HG03571 (cell line): ENCODE measurements at regions not wholly inside any gene's neighbourhood (a gene's known extent, or its start where the extent isn't known, plus 50 kb on each side); places are given as distances from the start of the nearest gene placed in this dataset.
"Not testable (repeated sequence)": the region's sequence is repeated elsewhere in the genome, so short reads cannot be mapped to it uniquely, and the experiment has no call there.

Experiments
- ATAC-seq: cut with Tn5 transposase; IDR thresholded peaks from one replicate; pipeline ENCODE4 v1.9.1; 2021; ENCODE audit not compliant: unreplicated experiment

DNA sequence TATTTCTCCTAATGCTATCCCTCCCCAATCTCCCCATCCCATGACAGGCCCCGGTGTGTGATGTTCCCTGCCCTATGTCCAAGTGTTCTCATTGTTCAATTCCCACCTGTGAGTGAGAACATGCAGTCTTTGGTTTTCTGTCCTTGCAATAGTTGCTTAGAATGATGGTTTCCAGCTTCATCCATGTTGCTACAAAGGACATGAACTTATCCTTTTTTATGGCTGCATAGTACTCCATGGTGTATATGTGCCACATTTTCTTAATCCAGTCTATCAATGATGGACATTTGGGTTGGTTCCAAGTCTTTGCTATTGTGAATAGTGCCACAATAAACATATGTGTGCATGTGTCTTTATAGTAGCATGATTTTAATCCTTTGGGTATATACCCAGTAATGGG is 51.3 kb upstream of the RIOK2 start:
- not testable (repeated sequence) for ATAC-seq

DNA sequence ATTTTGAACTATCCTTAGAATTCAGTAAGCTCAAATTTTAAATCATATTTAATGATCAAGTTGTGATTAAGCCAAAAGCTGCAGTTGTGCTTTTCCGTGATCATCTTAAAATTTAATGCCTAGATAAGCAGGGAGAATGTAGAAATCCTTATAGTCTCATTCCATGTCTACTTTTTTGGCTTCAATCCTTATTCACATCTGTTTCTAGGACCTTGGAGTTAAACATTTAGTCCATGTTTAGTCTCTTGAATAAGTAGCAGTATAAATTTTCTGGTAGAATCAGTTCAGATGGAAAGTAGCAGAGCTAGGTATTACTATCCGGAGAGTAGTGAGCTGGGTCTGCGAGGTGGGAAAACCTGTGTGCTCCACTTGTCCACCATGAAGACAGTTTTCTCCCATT is 59.3 kb upstream of the RIOK2 start:
- no peak for ATAC-seq

DNA sequence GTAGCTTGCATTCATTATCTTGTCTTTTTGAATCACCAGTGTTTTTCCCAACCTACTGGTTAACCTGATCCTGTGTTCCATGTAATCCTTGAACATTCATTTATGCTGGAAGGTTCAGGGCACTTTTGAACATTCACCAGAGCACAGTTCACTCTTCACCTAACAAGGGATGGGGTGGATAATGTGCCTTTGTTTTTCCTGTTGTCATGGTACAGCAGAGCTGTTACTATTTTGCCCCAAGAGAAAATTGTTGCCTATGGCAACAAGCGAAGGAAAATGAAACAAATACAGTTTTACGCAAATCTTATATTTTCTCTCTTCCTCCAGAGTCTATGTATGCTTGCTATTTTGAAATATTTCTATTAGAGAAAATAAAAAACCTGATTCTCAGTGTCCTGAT is 60.3 kb upstream of the RIOK2 start:
- ATAC-seq: no peak

DNA sequence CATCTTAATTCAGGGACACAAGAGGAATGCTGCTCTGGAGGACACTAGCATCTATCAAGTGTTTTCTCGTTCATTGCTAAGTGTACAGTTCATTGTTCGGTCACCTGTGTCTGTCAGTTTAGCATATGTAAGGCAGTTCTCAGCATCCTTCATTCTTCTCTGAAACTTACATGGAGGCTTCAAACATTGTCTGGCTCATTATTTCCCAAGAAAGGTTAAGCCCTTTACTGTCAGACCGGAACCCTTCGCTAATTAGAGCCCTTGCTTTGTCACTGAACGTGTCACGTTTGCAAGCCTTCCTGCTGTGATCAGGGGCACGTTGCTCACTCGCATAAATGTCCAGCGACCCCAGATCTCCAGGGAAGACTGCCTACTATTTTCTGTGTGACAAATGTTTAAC is 62.3 kb upstream of the RIOK2 start:
- ATAC-seq: no peak

DNA sequence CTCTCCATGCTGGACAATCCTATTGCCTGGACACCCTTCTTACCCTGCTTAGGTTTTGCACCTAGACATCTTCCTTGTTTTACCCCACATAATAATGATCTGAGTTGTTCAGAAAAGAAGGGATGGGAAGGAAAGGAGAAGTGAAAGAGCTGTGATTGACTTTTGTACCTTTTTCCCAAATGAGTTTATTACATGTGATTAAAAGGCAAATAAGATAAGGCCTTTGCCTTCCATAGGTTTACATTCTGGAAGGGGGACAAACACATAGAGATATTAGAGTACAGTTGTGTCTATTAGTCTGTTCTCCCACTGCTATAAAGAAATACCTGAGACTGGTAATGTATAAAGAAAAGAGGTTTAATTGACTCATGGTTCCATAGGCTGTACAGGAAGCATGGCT is 67.1 kb upstream of the RIOK2 start:
- ATAC-seq: no peak

DNA sequence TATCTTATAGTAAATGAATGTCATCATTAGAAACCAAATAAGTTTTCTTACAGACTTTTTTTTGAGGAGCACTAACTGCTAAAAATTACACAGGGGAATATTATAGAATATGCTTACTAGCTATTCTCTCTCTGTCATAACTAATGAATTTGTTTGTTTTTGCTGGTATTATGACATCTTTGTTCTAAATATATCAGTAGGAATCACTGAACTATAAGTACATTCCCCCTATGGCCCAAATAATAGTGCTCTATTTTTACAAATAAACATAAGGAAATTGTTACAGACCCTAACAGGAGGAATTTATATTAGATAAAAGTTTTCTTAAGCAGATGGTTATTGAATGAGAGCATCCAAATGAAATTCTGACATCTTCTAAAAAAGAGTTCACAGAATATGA is 83.0 kb upstream of the RIOK2 start:
- no peak for ATAC-seq

DNA sequence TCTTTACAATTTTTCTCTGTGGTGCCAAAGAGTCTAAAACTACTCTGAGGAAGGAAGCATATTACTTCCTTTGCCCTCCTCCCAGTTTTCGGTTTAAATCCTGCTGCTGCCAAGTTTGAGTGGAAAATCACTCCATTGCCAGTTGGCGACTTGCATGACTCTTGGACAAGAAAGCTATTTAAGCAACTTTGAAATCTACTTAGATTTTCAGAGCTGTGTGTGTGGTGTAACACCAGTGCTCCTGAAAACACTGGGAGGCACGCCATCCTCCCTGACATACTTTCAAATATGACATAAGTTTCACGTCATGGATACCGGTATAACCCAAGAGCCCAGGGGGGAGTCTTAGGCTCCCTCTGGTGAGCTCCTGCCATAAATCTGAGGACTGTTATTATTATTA is 83.5 kb upstream of the RIOK2 start:
- ATAC-seq: no peak

DNA sequence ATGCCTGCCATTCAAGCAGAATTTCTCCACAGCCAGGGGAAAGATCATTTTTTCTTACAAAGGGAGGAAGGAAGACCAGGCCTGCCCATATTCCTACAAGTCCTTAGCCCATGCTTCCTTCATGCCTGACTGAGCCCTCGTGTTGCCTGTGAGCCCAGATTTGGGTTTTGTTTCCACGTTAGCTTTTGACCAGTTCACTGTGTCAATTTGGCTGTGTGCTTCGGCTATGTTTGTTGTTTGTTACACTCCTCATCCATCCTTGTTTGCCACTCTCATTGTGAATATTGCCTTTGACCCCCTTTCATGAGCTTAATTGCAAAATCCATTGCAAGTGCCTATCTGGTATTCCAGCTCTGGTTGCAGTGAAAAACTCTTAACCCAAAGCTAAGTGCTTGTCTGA is 84.7 kb upstream of the RIOK2 start:
- no peak for ATAC-seq

DNA sequence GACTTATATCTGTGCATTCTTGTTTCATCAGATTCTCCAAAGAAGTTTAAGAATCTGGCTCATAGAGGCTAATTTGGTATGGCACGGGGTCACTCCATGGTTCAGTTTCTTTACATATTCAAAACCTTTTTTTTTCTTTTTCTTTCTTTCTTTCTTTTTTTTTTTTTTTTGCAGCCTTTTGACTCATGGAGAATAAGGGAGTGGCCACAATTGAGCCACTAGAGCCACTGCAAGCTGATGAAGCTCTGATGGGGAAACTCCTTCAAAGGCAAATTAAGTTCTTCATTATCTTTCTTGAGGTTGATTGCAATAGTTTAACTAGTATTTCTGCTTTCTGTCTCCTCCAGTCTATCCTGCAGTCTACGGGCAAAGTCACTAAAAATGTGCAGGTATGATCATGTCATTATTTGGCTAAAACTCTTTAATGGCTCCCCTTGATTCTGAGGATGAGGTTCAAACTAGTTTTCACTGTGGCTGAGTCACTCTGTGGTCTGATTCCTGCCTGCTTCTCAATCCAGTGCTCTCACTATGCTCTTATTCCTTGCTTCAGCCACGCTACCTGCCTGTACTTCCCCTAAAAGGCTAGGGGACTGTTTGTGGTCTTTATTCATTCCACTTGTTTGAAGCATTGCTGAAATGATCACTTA is 93.5 kb upstream of the RIOK2 start:
- ATAC-seq: no peak

DNA sequence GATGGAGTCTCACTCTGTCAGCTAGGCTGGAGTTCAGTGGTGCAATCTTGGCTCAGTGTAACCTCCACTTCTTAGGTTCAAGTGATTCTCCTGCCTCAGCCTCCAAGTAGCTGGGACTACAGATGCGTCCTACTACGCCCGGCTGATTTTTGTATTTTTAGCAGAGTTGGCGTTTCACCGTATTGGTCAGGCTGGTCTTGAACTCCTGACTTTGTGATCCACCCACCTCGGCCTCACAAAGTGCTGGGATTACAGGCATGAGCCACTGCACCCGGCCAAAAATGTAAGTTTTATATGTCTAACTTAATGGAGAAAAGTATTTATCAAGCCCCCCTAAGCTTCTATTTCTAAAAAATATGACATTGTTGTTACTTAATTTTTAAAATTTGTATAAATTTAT is 98.2 kb upstream of the RIOK2 start:
- no peak for ATAC-seq

DNA sequence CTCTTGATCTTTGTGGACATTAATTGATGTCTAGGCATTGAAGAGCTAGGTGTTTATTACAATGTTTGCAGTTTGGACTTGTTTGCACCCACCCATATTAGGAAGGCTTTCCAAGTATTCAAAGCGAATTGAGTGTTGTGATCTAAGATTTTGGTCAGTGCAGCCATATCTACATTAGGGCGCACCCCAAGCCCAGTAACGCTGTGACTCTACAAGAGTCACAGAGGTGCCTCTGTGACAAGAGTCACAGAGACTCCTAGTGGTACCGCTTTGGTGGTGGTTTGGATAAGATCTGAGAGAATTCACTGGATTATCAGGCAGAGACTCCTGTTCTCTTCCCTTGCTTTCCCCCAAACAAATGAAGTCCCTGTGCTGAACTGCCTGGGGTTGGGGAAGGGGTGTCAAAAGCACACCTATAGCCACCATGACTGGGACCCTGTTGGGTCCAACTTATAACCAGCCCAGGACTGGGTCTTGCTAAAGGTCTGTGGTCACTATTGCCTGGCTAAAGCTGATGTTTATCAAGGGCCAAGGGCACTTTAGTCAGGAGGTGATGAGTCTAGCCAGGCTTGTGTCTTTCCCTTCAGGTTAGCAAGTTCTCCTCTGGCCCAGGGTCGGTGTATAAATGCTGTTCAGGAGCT is 114.1 kb upstream of the RIOK2 start:
- peak; percentile 99 for ATAC-seq

DNA sequence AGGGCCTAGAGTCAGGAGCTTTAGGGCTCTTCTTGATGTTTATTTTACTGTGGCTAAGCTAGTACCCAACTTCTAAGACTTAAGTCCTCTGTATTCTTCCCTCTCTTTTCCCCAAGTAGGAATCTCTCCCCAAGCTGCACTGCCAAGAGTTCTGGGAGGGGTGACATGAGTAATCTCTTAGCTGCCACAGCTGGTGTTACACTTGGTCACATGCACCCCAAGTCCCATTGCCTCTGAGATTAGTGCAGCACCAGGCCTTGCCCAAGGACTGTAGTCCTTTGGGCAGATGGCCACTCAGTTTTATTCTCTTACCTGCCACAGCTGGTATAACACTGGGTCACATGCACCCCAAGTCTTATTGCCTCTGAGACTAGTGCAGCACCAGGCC is 114.7 kb upstream of the RIOK2 start:
- ATAC-seq: no peak

DNA sequence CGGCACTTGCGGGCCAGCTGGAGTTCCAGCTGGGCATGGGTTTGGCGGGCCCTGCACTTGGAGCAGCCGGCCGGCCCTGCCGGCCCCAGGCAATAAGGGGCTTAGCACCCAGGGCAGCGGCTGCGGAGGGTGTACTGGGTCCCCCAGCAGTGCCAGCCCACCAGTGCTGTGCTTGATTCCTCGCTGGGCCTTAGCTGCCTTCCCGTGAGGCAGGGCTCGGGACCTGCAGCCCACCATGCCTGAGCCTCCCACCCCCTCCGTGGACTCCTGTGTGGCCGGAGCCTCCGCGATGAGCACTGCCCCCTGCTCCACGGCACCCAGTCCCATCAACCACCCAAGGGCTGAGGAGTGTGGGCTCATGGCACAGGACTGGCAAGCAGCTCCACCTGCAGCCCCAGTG is 118.1 kb upstream of the RIOK2 start:
- not testable (repeated sequence) for ATAC-seq

DNA sequence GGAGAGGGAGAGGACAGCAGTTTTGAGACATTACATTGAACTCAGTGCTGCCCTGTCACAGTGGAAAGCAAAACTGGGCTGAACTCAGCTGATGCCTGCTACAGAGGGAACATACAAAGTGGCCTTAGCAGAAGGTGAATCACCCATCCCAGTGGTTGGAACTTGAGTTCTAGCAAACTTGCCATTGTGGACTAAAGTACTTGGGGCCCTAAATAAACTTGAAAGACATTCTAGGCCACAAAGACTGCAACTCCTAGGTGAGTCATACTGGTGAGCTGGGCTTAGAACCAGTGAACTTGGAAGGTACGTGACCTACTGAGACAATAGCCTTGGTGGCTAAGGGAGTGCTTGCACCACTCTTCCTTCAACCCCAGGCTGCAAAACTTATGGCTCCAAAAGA is 155.7 kb upstream of the RIOK2 start:
- no peak for ATAC-seq

DNA sequence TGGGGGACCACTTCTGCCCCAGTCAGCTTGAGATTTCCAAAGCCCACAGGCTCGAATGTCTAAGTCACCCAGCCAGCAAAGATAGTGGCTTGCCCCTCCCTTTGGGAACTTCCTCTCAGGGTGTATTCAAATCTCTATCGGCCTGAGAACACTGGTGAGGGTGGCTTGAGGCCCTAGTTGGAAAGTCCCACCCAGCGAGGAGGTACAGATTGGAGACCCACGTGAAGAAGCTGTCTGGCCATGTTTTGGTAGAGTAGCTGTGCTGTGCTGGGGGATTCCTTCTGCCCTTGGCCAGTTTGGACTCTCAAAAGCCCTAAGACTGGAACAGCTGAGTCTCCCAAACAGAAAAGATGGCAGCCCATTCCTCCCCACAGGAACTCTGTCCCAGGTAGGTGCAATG is 172.7 kb upstream of the RIOK2 start:
- peak; percentile 92 for ATAC-seq

DNA sequence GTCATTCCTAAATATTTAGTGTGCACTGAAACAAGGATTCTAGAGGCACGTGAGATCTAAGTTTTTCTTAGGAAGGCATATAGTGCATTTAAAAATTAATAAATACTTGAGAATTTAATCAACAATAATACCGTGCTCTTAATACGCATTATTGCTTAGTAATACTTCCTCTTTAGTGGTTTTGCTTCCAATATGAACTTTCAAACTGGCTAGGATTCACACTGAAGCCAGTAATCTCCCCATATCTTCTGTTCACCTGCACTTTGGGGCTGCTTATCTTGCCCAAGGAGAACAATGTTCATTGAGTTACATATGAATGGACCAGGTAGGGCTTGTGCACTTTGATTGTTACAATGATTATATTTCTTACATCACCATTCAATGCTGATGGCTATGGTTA is 180.5 kb upstream of the RIOK2 start:
- no peak for ATAC-seq

DNA sequence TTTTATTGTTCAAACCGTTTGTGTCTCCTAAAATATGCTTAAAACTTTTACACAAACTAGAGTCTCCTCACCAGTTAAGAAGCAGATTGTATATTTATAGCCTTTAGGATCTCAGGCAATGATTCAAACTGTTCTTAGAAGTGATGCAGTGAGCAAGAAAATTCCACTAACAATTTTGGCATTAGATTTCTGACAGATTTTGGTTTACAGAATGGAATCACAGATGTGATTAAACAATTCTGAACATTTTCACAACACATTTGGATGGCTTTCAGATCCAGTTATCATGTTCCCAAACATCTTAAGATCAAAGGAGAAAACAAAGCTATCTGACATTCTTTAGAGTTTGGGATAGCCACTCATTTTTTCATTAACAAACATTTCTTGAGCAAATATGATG is 181.7 kb upstream of the RIOK2 start:
- ATAC-seq: no peak

DNA sequence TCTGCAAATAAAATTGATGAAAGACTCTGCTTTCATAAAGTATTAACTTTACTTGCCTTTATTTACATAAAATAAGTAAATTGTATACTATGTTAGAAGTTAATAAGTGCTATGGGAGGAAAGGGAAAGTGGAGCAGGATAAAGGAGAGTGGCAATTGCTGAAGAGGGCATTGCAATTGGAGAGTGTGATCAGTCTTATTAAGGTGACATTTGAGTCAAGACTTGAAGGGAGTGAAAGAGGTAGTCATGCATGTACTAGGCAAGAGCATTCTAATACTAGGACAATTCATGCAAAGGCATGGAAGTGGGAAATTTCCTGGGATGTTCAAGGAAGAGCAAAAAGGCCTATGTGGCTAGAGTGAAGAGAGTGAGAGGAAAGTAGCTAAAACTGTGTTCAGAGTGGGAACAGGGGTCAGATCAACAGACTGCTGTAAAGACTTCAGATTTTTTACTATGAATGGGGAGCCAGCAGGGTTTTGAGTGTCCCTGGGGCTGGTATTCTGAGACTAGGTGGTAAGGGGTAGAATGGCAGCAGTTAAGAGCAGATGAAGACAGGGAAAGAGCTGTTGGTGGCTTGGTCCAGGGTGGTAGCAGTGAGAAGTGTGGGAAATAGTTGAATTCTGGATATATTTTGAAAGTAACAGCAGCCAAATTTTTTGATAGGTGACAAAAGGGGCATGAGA is 182.3 kb upstream of the RIOK2 start:
- ATAC-seq: no peak

DNA sequence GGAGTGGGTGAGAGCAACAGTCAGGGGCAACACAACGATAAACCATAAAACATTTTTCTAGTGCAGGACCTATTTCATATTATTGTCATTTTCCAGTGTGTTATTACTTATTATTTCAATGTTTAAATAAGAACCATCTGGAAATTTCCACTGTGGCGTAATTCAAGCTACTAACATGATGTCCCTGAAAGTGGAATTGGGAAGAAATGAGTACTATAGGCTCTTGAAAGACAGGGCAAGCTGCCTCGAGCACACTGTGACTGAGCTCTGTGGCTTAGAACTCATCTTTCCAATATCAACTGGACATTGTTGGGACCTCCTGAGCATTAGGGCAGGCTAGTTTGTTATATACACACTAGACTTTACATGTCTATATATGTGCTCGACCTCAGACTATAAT is 182.9 kb upstream of the RIOK2 start:
- no peak for ATAC-seq

DNA sequence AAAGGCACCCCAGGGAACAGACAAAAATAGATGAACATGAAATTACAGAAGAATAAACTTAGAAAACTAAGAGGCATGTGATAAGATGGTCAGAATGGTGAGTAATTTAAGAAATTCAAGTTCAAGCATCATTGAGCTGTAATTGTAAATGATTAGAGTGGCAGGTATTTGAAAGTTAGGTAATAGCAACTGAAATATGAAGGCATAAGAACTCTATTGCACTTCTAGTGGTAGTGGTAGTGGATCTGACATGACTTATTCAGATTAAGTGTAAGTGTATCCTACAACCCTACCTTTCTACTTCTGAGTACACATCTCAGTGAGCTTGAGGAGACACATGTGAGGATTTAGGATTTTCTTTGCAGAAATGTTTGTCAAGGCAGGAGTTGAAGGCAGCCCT is 192.9 kb upstream of the RIOK2 start:
- no peak for ATAC-seq

DNA sequence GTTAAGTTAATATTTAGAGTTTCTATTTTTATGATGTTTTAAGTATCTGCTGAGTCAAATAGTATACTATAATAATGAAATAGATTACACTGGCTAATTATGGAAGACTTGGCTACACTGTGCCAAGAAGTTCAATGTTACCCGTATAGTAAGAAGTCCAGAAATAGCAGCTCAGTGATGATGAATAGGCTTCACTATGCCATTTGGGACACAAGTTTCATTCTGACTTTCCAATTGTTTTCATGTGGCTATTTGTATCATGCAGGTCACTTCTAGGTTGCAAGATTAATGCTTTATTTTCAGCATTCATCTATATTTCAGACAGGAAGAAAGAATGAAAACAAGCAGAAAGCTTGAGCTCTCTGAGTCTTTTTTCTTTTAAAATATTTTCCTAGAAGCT is 194.5 kb upstream of the RIOK2 start:
- no peak for ATAC-seq

DNA sequence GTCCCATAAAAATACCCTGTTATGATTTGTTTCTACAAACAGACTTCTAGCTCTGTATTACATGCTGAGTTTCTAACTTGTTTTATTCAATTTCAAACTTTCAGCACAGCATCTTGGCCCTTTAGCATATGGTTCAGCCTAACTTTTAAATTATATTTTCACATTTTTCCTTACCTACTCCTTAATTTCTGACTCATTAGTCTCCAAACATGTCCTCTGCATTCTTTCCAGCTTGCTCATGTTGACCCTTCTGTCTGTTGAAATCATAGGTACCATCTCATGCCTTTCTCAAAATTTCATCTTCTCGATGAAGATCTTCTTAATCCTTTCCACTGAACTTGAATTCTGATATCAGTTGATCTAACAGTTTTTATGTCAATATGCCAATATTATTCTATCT is 200.9 kb upstream of the RIOK2 start:
- no peak for ATAC-seq

DNA sequence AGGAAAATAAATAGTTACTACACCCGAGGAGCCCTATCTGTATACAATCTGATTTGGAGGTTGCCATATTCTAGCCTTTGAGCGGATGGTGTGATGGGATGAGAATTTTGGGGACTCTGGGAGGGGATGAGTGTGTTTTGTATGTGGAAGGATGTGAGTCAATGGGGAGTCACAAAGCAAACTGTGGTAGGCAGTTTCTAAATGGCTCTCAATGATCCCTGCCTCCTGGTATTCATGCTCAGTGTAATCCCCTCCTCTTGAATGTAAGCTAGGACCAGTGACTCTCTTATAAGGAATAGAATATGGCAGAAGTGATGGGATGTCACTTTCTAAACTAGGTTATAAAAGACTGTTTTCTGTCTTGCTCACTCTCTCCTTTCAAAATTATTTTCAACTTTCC is 205.7 kb upstream of the RIOK2 start:
- ATAC-seq: no peak
